GM23248 (cell line): ENCODE measurements at regions not wholly inside any gene's neighbourhood (a gene's known extent, or its start where the extent isn't known, plus 50 kb on each side); places are given as distances from the start of the nearest gene placed in this dataset.

Source experiments
- EZH2 ChIP-seq: fragments of 200-600 bp; sonication (generic); IDR thresholded peaks from 2 replicates; pipeline ENCODE4 v1.6.1; 2018; ENCODE audit warnings: antibody characterized with exemption, mild to moderate bottlenecking; ENCODE audit not compliant: insufficient read depth, poor library complexity, severe bottlenecking
- EZH2phosphoT487 ChIP-seq: fragments of 200-600 bp; sonication (generic); IDR thresholded peaks from 2 replicates; pipeline ENCODE4 v1.6.1; 2018; ENCODE audit warnings: antibody characterized with exemption, moderate library complexity, mild to moderate bottlenecking, low read depth; ENCODE audit not compliant: insufficient read depth

DNA sequence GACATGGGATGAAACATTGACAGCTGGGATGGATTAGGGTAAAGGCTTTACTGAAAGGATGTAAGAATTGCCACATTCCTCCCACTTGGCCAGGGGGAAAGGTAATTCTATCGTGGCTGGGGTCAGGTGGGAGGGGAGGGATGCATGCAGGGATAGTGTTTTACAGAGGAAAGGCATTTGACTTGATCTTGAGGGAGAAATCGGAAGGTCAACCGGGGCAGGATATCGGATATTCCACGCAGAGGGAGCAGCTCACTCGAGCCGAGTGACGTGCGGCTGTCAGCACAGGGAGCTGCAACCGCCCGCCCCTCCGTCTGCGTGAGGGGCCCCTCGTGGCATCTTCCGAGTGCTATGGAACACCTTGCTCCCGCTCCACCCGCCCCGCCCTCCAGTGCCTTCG lies 63.4 kb upstream of the ADAMTS2 start:
- no peak for TF ChIP-seq EZH2phosphoT487
- TF ChIP-seq EZH2, result no peak
